HepG2 (cell line): ENCODE measurements at regions not wholly inside any gene's neighbourhood (a gene's known extent, or its start where the extent isn't known, plus 50 kb on each side); places are given as distances from the start of the nearest gene placed in this dataset.

Experiments
- ATAC-seq: fragments of 200-7000 bp; cut with Tn5 transposase; 3 replicates; pipeline ENCODE4 v1.9.1; 2020; ENCODE audit warnings: mild to moderate bottlenecking, moderate library complexity
- BruUV-seq: library from RNA; stranded (reverse); fragments of 400-500 nt; replicated peaks from 2 replicates; lab custom pipeline; 2021; lab: Mats Ljungman, UMichigan
- CTCF ChIA-PET: fragments of 300-600 bp; formaldehyde crosslinking; extraction: SDS; loops from one replicate; lab custom pipeline; 2021; ENCODE audit warnings: low total read pairs, inconsistent platforms, low intra/inter-chr PET ratio; lab: Yijun Ruan, JAX
- POLR2A ChIA-PET: fragments of 350-600 bp; sonication (Branson Sonifier 250); formaldehyde crosslinking; loops from one replicate; lab custom pipeline; 2020; ENCODE audit warnings: antibody characterized with exemption, inconsistent platforms; lab: Yijun Ruan, JAX
- DNase-seq: peaks from one replicate; pipeline ENCODE4 v3.0.0-alpha.2; 2015; ENCODE audit warnings: low spot score
- FAIRE-seq: peaks from 3 replicates; lab custom pipeline; 2011; peaks lifted over from hg19 to GRCh38; lab: Jason Lieb, UNC
- H2AFZ ChIP-seq: one replicate; pipeline ENCODE4 v1.6.1; 2011; ENCODE audit warnings: low read length, inconsistent platforms
- H3K27ac ChIP-seq: fragments of 300-600 bp; 3 replicates; pipeline ENCODE4 v1.8.0; 2011; ENCODE audit warnings: mixed run types, mild to moderate bottlenecking, mixed read lengths, low read length, inconsistent platforms; ENCODE audit not compliant: insufficient read depth; ENCODE audit errors: extremely low read length
- H3K27me3 ChIP-seq, 2 experiments: fragments of 200-600 bp in 1 of 2; 2 replicates in 1 of 2; 3 replicates in 1 of 2; pipeline versions ENCODE4 v1.6.0 to v1.8.0; 2011; ENCODE audit warnings: low read length in 2 of 2, mild to moderate bottlenecking in 2 of 2, moderate library complexity in 2 of 2, inconsistent platforms in 1 of 2; ENCODE audit not compliant: insufficient read depth in 2 of 2, control insufficient read depth in 1 of 2
- H3K36me3 ChIP-seq, 2 experiments: fragments of 200-600 bp in 1 of 2; replicated peaks in 1 of 2; 2 replicates in 1 of 2; 3 replicates in 1 of 2; pipeline versions ENCODE4 v1.5.1 to v1.8.0; 2011; ENCODE audit warnings: low read length in 2 of 2, inconsistent platforms in 1 of 2; ENCODE audit not compliant: insufficient read depth in 2 of 2, control insufficient read depth in 1 of 2
- H3K4me1 ChIP-seq: 2 replicates; pipeline ENCODE4 v1.5.1; 2012; ENCODE audit warnings: low read length, inconsistent platforms; ENCODE audit not compliant: insufficient read depth
- H3K4me2 ChIP-seq: 2 replicates; pipeline ENCODE4 v1.6.0; 2011; ENCODE audit warnings: low read depth, low read length, inconsistent platforms
- H3K4me3 ChIP-seq, 3 experiments: fragments of 200-600 bp in 1 of 3; sonication (generic), shearing (Covaris generic) in 1 of 3; replicated peaks in 1 of 3; 2 replicates each; pipeline ENCODE4 v1.5.1; 2011 to 2016; ENCODE audit warnings: low read length in 3 of 3, inconsistent platforms in 2 of 3, low read depth in 2 of 3, mild to moderate bottlenecking in 2 of 3, control low read depth in 1 of 3, mixed read lengths in 1 of 3; ENCODE audit not compliant: insufficient read depth in 1 of 3
- H3K79me2 ChIP-seq: one replicate; pipeline ENCODE4 v1.6.1; 2011; ENCODE audit warnings: low read length, inconsistent platforms; ENCODE audit not compliant: insufficient read depth
- H3K9ac ChIP-seq: 2 replicates; pipeline ENCODE4 v1.6.0; 2011; ENCODE audit warnings: mild to moderate bottlenecking, low read depth, low read length, inconsistent platforms; ENCODE audit not compliant: insufficient read depth
- H3K9me3 ChIP-seq: 2 replicates; pipeline ENCODE4 v1.5.1; 2012; ENCODE audit warnings: mild to moderate bottlenecking, low read length
- H4K20me1 ChIP-seq: 2 replicates; pipeline ENCODE4 v1.6.0; 2011; ENCODE audit warnings: inconsistent platforms, mild to moderate bottlenecking, low read length, moderate library complexity; ENCODE audit not compliant: insufficient read depth
- ETV6 ChIP-seq: sonication (generic); formaldehyde crosslinking; conservative IDR thresholded peaks from 2 replicates; pipeline ENCODE4 v1.4.0; 2020; ENCODE audit warnings: missing genetic modification reagents
- SMARCC2 ChIP-seq: fragments of 450-650 bp; IDR thresholded peaks from 2 replicates; pipeline ENCODE4 v1.6.1; 2017; ENCODE audit warnings: antibody characterized with exemption, mild to moderate bottlenecking
- ZNF124 ChIP-seq: sonication (generic); formaldehyde crosslinking; IDR thresholded peaks from 2 replicates; pipeline ENCODE4 v1.4.0; 2020; ENCODE audit warnings: missing genetic modification reagents
- ZNF282 ChIP-seq: fragments of 450-650 bp; IDR thresholded peaks from 2 replicates; pipeline ENCODE4 v1.6.1; 2018; ENCODE audit not compliant: partially characterized antibody
- WGBS: methylation state at CpG from one replicate; pipeline ENCODE4 v1.1.6; 2017; ENCODE audit warnings: low lambda C conversion rate; 5-methylcytosine and 5-hydroxymethylcytosine counted together
- in situ Hi-C: cut with HindIII; loops from 2 replicates; pipeline ENCODE4 v1.10.0; 2017; ENCODE audit warnings: low pct_unique_long_range_greater_than_20kb; ENCODE audit not compliant: extremely low pct_ligation_motif_present
- intact Hi-C: fragments of 100-400 bp; cut with micrococcal nuclease; formaldehyde crosslinking; loops from one replicate; pipeline ENCODE4 v1.10.0; 2022; ENCODE audit not compliant: unreplicated experiment
- TF ChIP-seq, protein P1 (sequence below): sonication (generic); formaldehyde crosslinking; IDR thresholded peaks from 2 replicates; pipeline ENCODE4 v1.5.1; 2020; ENCODE audit warnings: mild to moderate bottlenecking, missing genetic modification reagents, moderate library complexity
- TF ChIP-seq, protein P2 (sequence below): sonication (generic); formaldehyde crosslinking; IDR thresholded peaks from 2 replicates; pipeline ENCODE4 v1.4.0; 2020; ENCODE audit warnings: missing genetic modification reagents

DNA sequence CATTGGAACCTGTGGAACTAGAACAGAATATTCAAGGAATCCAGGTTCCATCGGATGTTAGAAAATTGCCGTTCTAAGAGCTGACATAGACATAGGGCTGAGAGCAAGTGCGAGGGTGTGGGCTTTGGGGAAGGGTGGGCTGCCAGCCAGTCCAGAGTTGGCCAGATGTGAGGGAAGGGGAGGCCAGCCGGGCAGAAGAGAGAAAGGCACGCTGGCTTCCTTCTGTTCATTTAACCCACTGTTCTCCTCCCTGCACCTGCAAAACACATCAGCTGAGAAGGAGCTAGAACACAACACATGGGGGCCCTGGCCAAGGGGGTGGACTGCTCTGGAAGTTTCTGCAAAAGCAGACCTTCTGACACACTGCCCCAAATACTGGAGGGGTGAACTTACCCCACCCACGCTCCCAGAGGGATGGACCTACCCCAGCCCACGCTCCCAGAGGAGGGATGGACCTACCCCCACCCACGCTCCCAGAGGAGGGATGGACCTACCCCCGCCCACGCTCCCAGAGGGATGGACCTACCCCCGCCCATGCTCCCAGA, 98.0 kb downstream of the SHANK2 start (continued):
- TF ChIP-seq, protein P1, sequence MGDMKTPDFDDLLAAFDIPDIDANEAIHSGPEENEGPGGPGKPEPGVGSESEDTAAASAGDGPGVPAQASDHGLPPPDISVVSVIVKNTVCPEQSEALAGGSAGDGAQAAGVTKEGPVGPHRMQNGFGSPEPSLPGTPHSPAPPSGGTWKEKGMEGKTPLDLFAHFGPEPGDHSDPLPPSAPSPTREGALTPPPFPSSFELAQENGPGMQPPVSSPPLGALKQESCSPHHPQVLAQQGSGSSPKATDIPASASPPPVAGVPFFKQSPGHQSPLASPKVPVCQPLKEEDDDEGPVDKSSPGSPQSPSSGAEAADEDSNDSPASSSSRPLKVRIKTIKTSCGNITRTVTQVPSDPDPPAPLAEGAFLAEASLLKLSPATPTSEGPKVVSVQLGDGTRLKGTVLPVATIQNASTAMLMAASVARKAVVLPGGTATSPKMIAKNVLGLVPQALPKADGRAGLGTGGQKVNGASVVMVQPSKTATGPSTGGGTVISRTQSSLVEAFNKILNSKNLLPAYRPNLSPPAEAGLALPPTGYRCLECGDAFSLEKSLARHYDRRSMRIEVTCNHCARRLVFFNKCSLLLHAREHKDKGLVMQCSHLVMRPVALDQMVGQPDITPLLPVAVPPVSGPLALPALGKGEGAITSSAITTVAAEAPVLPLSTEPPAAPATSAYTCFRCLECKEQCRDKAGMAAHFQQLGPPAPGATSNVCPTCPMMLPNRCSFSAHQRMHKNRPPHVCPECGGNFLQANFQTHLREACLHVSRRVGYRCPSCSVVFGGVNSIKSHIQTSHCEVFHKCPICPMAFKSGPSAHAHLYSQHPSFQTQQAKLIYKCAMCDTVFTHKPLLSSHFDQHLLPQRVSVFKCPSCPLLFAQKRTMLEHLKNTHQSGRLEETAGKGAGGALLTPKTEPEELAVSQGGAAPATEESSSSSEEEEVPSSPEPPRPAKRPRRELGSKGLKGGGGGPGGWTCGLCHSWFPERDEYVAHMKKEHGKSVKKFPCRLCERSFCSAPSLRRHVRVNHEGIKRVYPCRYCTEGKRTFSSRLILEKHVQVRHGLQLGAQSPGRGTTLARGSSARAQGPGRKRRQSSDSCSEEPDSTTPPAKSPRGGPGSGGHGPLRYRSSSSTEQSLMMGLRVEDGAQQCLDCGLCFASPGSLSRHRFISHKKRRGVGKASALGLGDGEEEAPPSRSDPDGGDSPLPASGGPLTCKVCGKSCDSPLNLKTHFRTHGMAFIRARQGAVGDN (CRISPR knock-in tag): peak; percentile 43; the same call in 1 of the 2 replicates
- no peak for TF ChIP-seq ETV6 (CRISPR knock-in tag)
- no peak for TF ChIP-seq SMARCC2

DNA sequence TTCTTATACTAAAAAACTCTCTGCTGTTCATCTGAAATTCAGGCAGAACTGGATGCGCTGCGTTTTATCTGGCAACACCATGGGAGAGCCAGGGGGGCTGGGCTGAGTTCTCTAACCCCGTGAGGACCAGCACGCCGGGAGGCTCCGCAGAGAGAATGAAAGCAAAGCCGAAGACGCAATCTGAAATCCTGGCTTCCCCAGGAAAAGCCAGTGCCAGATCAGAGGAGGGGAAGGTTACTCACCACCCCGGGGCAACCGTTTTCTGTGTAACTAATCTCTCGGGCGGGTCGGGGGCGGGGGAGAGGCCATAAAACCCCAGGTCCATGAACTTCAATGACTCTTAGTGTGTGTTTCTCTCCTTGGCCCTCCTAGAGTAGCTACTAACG, 99.4 kb downstream of the SHANK2 start:
- H3K79me2 ChIP-seq: peaks cover 27% of the 10 kb centered on the region
- H3K4me2 ChIP-seq: peak overlapping the region; percentile 65
- peak; percentile 46 for DNase-seq
- TF ChIP-seq ZNF282 (no peak), ZNF124 (CRISPR knock-in tag) (no peak)
- TF ChIP-seq, protein P2, sequence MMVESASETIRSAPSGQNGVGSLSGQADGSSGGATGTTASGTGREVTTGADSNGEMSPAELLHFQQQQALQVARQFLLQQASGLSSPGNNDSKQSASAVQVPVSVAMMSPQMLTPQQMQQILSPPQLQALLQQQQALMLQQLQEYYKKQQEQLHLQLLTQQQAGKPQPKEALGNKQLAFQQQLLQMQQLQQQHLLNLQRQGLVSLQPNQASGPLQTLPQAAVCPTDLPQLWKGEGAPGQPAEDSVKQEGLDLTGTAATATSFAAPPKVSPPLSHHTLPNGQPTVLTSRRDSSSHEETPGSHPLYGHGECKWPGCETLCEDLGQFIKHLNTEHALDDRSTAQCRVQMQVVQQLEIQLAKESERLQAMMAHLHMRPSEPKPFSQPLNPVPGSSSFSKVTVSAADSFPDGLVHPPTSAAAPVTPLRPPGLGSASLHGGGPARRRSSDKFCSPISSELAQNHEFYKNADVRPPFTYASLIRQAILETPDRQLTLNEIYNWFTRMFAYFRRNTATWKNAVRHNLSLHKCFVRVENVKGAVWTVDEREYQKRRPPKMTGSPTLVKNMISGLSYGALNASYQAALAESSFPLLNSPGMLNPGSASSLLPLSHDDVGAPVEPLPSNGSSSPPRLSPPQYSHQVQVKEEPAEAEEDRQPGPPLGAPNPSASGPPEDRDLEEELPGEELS (CRISPR knock-in tag): no peak
- TF ChIP-seq, all 625 proteins: peak for 0
- H3K9ac ChIP-seq: peak overlapping the region; percentile 60
- intact Hi-C loops: loop anchor here (10.0 kb wide), 1 partner anchor 92 kb away; no protein-coding TSS in a partner anchor
- 1% methylated on average over 15 of the region's 15 CpGs for WGBS
- no peaks in the 10 kb centered on the region for H3K27me3 ChIP-seq
- ATAC-seq: peak; percentile 65
- H3K27ac ChIP-seq: peak overlapping the region; percentile 88
- H3K36me3 ChIP-seq: peaks cover 1 to 12% of the 10 kb centered on the region in 2 experiments; a peak in 4 of 5 replicates
- no TSS peak for BruUV-seq
- FAIRE-seq: no peak
- ChIA-PET POLR2A (interaction anchor here (0.7 to 3.4 kb wide), 3 partner anchors 18 to 100 kb away, joined by 3 to 23 read pairs (median 6); partner anchors contain the start of gene SHANK2), CTCF (no interaction called here)
- H3K4me1 ChIP-seq: peaks cover 47% of the 10 kb centered on the region
- H3K4me3 ChIP-seq: peak overlapping the region; percentile 30 to 58 (median 48); a peak in 5 of 6 replicates
- H4K20me1 ChIP-seq: no peaks in the 10 kb centered on the region
- in situ Hi-C loops: no loop called here
- no peak overlapping the region for H2AFZ ChIP-seq
- no peaks in the 10 kb centered on the region for H3K9me3 ChIP-seq
